ENCODE measurements at regions not wholly inside any gene's neighbourhood (a gene's known extent, or its start where the extent isn't known, plus 50 kb on each side); places are given as distances from the start of the nearest gene placed in this dataset.
"Not testable (repeated sequence)": the region's sequence is repeated elsewhere in the genome, so short reads cannot be mapped to it uniquely, and the experiment has no call there.

DNA sequence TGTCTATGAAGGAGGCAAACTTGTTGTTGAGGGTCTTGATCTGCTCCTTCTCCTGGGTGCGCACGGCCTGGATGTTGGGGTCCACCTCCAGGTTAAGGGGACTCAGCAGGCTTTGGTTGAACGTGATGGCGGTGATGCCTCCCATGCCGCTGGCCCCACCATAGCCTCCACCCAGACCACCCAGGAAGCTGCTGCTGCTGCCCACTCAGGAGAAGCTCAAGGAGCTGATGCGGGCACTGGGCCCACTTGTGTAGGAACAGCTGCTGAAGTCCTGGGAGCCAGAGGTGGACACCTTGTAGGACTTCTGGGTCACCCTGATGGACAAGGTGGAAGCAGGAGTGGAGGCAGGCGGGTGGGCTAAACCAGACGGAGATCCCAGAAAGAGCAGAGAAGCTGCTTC, 380.3 kb upstream of the RGMB start:
- DNase-seq (ENCODE audit: low read depth in 4 of 4, low spot score in 3 of 4): not testable (repeated sequence)

- DNase-seq (ENCODE audit: low read depth in 4 of 4, low spot score in 3 of 4): no peak
These were observed 376.4 kb upstream of the RGMB start for GRCh38 chr5:98397081-98397480.

DNA sequence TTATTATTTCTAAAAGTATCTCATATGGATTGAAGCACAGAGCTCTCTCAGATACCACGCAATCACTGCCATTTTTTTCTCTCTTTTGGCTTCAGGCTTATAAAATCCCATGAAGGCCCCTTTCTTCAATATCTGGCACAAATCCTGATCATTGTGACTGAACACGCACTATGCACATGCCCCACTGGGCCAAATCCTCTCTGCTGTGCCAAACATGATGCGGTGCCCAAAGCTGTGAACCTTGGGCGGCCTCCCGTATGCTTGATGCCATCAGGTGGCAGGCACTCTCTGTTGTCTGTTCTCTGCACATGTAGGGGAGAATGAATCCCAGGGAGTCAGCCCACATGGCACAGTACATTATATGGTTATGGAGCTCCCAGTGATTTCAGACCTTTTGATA, 375.0 kb upstream of the RGMB start:
- no peak for DNase-seq (ENCODE audit: low read depth in 4 of 4, low spot score in 3 of 4)

DNA sequence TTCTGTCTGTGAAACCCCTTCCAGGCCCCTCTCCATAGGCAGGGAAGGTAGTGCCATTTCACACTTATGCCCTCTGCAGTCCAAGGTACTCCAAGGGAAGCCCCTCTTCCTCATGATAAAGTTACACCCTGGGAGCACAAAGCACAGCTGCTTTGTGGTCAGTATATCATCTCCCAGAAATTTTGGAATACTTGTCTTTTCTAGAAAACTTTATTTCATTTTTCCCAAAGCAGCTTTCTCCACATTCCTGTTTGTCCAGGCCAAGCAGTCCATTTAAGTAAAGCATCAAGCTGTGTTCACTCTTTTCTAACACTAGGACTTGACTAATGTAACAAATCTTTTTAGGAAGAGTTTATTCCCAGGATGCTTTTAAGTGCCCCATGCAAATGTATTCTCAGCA, 371.8 kb upstream of the RGMB start:
- no peak for DNase-seq (ENCODE audit: low read depth in 4 of 4, low spot score in 3 of 4)

DNA sequence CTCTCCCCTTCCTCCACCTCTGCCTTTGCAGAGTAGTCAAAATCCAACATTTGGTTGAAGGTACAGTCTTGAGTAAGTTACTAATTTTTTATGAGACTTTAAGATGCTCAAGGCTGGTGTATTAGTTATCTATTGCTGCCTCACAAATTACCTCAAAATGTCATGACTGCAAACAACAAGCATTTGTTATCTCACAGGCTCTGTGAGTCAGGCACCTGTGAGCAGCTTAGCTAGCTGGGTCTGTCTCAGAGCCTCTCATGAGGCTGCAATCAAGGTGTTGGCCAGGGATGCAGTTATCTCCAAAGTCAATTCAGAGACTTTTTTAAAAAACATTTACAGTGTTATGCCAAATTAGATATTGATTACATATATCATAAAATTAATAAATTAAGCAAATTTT, 371.3 kb upstream of the RGMB start:
- DNase-seq (ENCODE audit: low read depth in 4 of 4, low spot score in 3 of 4): no peak

DNA sequence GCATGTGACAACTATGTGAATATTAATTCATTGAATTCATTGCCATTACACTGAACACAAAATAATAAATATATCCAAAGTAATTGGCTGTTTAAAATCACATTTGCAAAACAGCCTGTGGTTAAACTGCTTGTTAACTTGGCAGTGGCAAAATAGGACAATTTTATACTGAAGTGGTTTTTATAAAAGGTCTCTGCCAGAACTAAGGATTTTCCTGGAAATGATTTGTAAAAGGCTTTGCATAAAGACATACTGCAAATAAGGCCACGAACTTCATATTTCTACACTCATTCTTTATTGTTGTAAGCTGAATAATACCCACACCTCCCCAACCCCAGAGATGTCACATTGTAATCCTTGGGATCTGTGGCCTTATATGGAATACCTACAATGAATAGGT, 370.3 kb upstream of the RGMB start:
- no peak for DNase-seq (ENCODE audit: low read depth in 4 of 4, low spot score in 3 of 4)

DNA sequence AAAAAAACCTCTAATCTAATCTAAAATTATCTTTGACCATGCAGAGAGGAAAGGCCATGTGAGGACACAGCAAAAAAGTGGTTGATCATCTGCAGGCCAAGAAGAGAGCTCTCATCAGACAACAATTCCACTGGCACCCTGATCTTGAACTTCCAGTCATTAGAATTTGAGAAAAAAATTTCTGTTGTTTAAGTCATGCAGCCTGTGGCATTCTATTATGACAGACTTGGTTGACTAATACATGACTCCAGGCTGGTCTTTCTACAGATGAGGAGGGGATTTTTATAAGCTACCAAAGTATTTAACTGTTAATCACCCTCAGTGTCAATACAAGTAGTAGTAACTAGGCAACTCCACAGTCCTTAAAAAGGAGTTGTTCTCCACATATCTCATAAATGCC, 358.5 kb upstream of the RGMB start:
- no peak for DNase-seq (ENCODE audit: low read depth in 4 of 4, low spot score in 3 of 4)

GRCh38 chr5:98415663-98416062, 357.8 kb upstream of the RGMB start:
- no peak for DNase-seq (ENCODE audit: low read depth in 4 of 4, low spot score in 3 of 4)

DNA sequence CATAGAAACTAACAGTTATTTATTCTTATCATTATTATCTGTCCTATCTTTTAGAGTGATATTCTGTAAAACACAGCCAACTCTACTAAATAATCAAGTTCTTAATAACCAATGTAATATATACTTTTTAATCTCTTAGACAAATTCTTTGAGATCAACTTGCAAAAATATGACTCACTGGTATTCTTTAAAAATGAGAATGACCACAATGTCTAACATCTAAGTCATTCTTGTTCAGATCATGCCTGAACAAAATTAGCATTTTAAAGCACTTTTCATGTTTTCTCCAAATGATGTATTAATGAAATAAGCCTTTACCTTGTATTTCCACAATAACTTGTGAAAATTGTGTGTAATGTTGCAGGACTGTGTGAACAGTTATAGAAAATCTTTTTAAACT, 356.9 kb upstream of the RGMB start:
- DNase-seq (ENCODE audit: low read depth in 4 of 4, low spot score in 3 of 4): no peak

DNA sequence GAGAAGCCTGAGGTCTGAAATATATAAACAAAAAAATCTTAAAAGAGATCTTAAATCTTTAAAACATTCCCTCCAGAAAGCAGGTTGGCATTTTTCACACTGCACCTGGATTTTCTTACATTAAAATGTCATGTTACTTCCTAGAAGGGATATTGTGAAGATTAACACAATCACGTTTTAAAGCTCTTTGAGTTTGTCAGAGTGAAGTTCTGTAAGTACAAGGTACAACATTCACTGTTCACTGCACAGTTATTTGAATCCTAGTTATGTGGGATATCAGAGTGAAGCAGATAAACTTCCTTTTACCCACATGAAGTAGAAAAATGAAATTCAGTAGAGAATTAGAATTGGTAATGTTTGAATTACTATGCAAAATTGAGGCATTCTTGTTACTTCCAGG, 353.6 kb upstream of the RGMB start:
- no peak for DNase-seq (ENCODE audit: low read depth in 4 of 4, low spot score in 3 of 4)

DNA sequence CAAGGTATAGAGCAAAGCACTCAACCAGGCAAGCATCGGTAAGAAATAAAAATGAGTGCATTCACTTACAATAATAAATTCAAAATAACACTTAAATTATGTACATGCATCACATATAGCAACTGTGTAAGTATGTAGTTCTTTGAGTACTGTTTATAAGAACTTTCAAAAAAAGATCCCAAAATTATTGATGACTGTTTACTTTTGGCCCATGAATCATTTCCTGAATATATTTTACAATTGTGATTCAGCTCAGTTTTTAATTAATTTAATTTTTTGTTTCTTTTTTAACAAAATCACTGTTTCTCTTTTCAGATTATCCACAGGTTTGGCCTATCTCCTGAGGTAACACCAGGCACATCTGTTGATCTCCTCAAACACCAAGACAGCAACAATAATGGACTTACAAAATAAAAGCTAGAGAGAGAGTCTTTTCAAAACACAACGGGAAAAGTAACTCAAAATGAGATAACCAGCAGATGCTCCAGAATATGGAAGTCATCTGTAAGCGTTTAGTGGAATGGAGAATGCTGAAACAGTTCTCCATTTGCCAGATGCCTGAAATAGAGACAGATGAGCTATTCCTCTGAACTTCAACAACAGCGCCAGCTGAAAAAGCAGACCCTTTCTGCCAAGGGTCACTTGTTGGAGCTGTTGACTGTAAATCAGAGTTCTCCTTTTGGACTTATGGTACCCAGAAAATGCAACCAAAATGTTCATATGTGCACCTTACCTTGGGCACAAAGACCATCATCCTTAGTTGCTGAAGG, 348.6 kb upstream of the RGMB start:
- peak in 3 of 4 donors; percentile 15 to 47 (median 40) for DNase-seq (ENCODE audit: low read depth in 4 of 4, low spot score in 3 of 4)

DNA sequence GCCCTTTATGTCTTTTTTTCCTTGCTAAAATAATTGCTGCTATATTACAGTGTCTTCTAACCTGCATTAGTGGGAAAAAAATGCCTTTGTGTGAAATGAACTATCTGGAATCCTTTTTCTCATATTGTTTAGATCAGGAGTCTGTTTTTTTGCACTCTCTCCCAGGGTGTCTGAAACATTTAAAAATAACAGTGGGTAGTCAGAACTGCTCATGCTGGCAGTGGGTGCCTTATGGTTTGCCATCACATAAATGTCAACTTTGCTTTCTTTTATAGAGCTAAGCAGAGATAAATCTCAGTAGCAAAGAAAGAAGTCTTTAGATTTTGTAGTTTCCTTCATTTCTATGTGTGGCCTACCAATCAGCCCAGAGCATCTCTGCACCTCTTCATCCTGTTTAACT, 347.8 kb upstream of the RGMB start:
- DNase-seq (ENCODE audit: low read depth in 4 of 4, low spot score in 3 of 4): no peak

DNA sequence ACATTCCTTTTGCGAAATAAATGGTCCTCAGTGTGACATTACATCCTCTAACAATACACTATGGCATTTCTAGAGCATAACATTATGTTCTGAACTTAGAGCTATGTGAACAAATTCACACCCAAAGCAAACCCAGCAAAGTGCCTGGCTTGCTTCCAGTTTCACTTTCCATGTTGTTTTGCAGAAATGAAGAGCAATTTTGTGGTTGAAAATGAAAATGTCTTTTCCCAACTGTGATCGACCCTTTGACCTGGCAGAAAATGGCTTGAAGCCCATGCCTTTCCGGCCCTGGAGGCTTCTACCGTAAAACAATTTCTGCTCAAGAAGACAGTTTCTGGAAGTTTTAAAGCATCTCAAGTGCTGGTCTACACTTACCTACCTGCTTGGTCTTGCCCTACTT, 344.7 kb upstream of the RGMB start:
- no peak for DNase-seq (ENCODE audit: low read depth in 4 of 4, low spot score in 3 of 4)

- DNase-seq (ENCODE audit: low read depth in 4 of 4, low spot score in 3 of 4): no peak
These were observed 341.1 kb upstream of the RGMB start for GRCh38 chr5:98432378-98432777.

GRCh38 chr5:98433022-98433421, 340.4 kb upstream of the RGMB start:
- DNase-seq (ENCODE audit: low read depth in 4 of 4, low spot score in 3 of 4): no peak

DNA sequence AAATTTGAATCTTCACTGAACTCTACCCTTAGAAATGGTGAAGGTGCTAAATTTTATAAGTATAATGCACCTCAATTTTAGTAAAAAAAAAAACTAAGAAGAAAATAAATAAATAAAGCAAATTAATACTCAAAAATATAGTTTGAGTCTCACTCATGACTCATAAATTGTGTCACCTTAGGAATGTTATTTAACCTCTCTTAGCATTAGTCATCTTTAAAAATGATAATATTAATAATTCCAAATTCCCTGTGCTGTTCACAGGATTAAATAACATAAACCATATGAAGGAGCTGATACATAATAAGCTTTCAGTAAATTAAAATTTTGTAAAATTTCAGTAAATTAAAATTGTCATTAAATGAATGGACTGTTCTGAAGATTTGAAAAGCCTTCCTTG, 339.8 kb upstream of the RGMB start:
- no peak for DNase-seq (ENCODE audit: low read depth in 4 of 4, low spot score in 3 of 4)

DNA sequence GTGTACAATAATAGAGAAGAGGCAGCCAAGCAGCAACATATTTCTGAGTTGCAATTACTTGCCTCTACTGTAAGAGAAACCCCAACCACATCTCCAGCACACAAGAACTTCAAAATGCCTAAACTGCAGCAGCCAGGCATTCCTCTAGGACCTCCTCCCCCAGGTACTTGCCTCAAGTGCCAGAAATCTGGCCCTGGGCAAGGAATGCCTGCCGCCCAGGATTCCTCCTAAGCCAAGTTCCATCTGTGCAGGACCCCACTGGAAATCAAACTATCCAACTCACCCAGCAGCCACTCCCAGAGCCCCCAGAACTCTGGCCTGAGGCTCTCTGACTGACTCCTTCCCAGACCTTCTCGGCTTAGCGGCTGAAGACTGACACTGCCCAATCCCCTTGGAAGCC, 336.8 kb upstream of the RGMB start:
- DNase-seq (ENCODE audit: low read depth in 4 of 4, low spot score in 3 of 4): no peak

GRCh38 chr5:98442448-98442847, 331.0 kb upstream of the RGMB start:
- DNase-seq (ENCODE audit: low read depth in 4 of 4, low spot score in 3 of 4): no peak

DNA sequence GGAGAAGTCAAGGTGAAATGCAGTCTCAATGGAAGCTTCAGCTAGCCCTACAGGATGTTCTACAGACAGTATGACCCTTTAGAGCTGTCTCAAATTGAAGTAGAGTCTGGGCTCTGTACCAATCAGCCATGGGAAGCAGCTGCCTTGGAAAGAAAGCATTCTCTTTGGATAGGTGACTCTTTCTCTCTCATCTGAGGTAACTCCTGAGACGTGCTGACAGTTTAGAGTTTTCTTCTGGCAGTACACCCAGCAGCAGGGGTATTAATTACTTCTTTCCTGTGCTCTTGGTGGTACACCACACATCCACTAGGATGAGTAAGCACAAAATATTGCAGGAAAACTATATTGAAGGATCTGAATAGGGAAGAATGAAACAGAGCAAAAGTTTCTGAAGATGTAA, 329.6 kb upstream of the RGMB start:
- DNase-seq (ENCODE audit: low read depth in 4 of 4, low spot score in 3 of 4): no peak

GRCh38 chr5:98453296-98453695, 320.2 kb upstream of the RGMB start:
- DNase-seq (ENCODE audit: low read depth in 4 of 4, low spot score in 3 of 4): no peak

DNA sequence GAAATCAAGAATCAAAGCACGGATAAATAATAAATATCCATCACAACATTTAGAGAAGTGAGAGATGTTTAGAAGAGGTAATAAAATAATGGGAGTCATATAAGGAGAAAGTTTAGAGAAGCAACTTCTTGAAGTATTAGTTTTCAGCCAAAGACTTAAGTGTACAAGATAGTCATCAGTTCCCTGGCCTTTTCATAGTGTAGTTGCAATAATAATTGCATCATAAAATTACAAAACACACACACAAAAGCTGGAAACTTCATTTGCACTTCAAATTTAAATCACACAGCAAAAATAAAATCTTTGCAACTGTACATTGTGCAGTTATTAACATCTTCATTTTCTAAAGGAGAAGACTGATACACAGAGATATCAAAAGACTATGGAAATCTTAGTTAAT, 319.1 kb upstream of the RGMB start:
- no peak for DNase-seq (ENCODE audit: low read depth in 4 of 4, low spot score in 3 of 4)

- no peak for DNase-seq (ENCODE audit: low read depth in 4 of 4, low spot score in 3 of 4)
These were observed 318.6 kb upstream of the RGMB start for GRCh38 chr5:98454904-98455303.

DNA sequence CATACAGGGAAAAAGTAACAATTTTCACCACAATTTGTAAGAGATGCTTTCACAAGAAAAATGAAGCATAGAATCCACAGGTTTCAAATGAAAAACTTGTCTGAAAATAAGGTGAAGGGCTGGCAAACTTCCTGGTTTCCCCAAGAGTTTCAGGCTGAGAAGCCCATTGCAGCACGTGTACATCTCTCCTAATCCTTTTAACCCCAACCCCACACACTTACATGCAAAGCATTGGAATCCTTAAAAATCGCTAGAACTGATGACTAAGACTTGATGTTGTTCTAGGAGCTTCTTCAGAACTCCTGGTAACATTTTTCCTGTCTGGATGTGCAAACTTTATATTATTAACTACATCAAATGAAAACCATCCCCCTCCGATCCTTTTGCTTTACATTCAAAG, 317.8 kb upstream of the RGMB start:
- DNase-seq (ENCODE audit: low read depth in 4 of 4, low spot score in 3 of 4): no peak

Data from right renal pelvis (tissue), 4 donors.